Common myeloid progenitor, CD34-positive (primary cell): ENCODE measurements at regions not wholly inside any gene's neighbourhood (a gene's known extent, or its start where the extent isn't known, plus 50 kb on each side); places are given as distances from the start of the nearest gene placed in this dataset.
A peak's percentile ranks its signal among the peaks of the same experiment; 100 is the strongest.

Experiments used
- CTCF ChIA-PET: fragments of 350-600 bp; sonication (Branson Sonifier 250); formaldehyde crosslinking; loops from one replicate; lab custom pipeline; 2021; ENCODE audit warnings: antibody characterized with exemption; lab: Charles Lee
- POLR2A ChIA-PET: fragments of 350-600 bp; sonication (Branson Sonifier 250); formaldehyde crosslinking; loops from one replicate; lab custom pipeline; 2021; ENCODE audit warnings: antibody characterized with exemption; lab: Charles Lee
- DNase-seq, 3 donors: peaks; one replicate each; pipeline versions ENCODE4 v3.0.0 to v3.0.0-alpha.2; 2013
- H3K27ac ChIP-seq, 2 experiments: 1 replicate in 1 of 2; 2 replicates in 1 of 2; pipeline ENCODE4 v1.7.0; 2013; ENCODE audit warnings: inconsistent platforms in 2 of 2, low read length in 2 of 2, mild to moderate bottlenecking in 2 of 2, low read depth in 1 of 2, moderate library complexity in 1 of 2; ENCODE audit not compliant: severe bottlenecking in 2 of 2, insufficient read depth in 1 of 2, poor library complexity in 1 of 2
- H3K27me3 ChIP-seq, 5 experiments: replicated peaks in 2 of 5; 1 replicate in 3 of 5; 2 replicates in 2 of 5; pipeline versions ENCODE4 v1.6.1 to v1.7.0; 2013; ENCODE audit warnings: low read length in 4 of 5, mild to moderate bottlenecking in 2 of 5, moderate library complexity in 2 of 5, inconsistent platforms in 1 of 5; ENCODE audit not compliant: insufficient read depth in 5 of 5, control insufficient read depth in 4 of 5
- H3K36me3 ChIP-seq, 4 experiments: 1 replicate in 2 of 4; 2 replicates in 2 of 4; pipeline versions ENCODE4 v1.6.1 to v1.7.0; 2013; ENCODE audit warnings: low read length in 3 of 4, control low read depth in 1 of 4, mild to moderate bottlenecking in 1 of 4; ENCODE audit not compliant: control insufficient read depth in 4 of 4, insufficient read depth in 4 of 4
- H3K4me1 ChIP-seq, 4 experiments: 1 replicate in 3 of 4; 2 replicates in 1 of 4; pipeline versions ENCODE4 v1.6.1 to v1.7.1; 2013; ENCODE audit warnings: low read length in 3 of 4, mild to moderate bottlenecking in 3 of 4, control low read depth in 1 of 4, inconsistent platforms in 1 of 4, moderate library complexity in 1 of 4; ENCODE audit not compliant: control insufficient read depth in 4 of 4, insufficient read depth in 4 of 4; ENCODE audit errors: control extremely low read depth in 1 of 4
- H3K4me3 ChIP-seq, 7 experiments: 1 replicate in 4 of 7; 2 replicates in 3 of 7; pipeline versions ENCODE4 v1.5.1 to v1.7.0; 2013; ENCODE audit warnings: mild to moderate bottlenecking in 7 of 7, low read length in 6 of 7, moderate library complexity in 6 of 7, inconsistent platforms in 2 of 7, low read depth in 2 of 7, control low read depth in 1 of 7; ENCODE audit not compliant: insufficient read depth in 4 of 7, control insufficient read depth in 1 of 7; ENCODE audit errors: extremely low read depth in 1 of 7
- H3K9me3 ChIP-seq, 5 experiments: 1 replicate in 4 of 5; 2 replicates in 1 of 5; pipeline versions ENCODE4 v1.6.1 to v1.7.1; 2013; ENCODE audit warnings: low read length in 4 of 5, mild to moderate bottlenecking in 2 of 5, inconsistent platforms in 1 of 5, low read depth in 1 of 5, moderate library complexity in 1 of 5; ENCODE audit not compliant: control insufficient read depth in 4 of 5, insufficient read depth in 2 of 5; ENCODE audit errors: control extremely low read depth in 1 of 5
- WGBS: methylation state at CpG from one replicate; pipeline ENCODE4 v1.1.5; 2013; ENCODE audit not compliant: insufficient coverage; 5-methylcytosine and 5-hydroxymethylcytosine counted together

DNA sequence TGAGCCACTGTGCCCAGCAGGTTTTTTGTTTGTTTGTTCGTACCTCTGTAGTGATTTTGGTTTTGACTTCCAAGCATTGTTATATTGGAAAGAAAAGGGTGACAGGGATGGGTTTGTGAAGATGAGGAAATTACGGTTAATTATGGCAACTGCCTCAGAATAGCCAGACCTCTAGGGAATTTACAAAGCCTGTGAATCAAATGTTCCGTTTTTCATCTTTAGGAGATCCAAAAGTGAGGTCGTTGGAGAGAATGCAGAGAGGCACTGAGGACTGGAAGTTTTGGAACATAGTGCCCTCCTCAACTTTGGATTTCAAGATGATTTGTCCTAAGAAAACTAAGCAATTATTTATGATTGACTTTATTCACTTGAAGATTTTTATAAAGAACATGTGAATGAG is 54.5 kb upstream of the EVL start:
- H3K27ac ChIP-seq, result no peak overlapping the region
- peaks cover 0 to 6% (median 0%) of the 10 kb centered on the region in 4 experiments for H3K36me3 ChIP-seq
- no peak overlapping the region for H3K4me3 ChIP-seq
- POLR2A ChIA-PET, result no interaction called here
- CTCF ChIA-PET, result interaction anchor here (1.1 to 1.9 kb wide), 3 partner anchors 9 to 28 kb away, joined by 3 to 5 read pairs (median 4); no protein-coding TSS in a partner anchor
- DNase-seq, result no peak
- no peaks in the 10 kb centered on the region for H3K27me3 ChIP-seq
- 96% methylated on average over 3 of the region's 4 CpGs for WGBS
- peaks cover 3 to 29% (median 12%) of the 10 kb centered on the region in 4 experiments for H3K4me1 ChIP-seq
- H3K9me3 ChIP-seq, result no peaks in the 10 kb centered on the region

DNA sequence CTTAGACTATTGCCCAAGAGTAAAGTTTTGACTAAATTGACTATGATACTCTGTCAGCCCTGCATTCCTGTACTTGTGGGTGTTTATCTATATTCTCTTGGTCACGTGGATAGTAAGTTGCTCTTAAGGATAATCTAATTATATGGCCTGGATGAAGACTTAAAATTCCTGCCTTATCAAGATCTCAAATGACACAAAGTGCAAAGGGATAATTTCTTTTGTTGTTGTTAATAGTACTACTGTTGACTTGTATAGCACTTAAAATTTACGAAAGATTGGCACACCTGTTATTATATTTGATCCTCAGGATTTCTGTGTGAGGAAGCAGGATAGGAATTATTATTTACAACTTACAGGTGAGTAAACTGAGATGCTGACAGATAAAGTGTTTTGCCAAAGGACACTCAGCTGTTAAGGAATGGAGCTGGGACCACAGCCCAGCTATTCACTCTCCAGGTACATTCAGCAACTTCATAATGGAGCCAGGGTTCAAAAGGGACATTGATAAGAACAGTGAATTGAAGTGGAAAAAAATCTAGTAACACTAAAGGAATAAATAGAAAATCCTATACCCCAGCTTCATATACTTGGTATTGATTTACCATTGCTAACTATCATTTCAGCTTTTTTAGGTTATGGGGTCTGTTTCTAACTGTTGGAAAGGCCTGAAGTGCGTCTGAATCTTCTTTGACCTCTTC is 53.4 kb upstream of the EVL start:
- H3K36me3 ChIP-seq, result peaks cover 0 to 6% (median 0%) of the 10 kb centered on the region in 4 experiments
- DNase-seq, result no peak
- ChIA-PET CTCF (interaction anchor here (1.9 kb wide), 1 partner anchor 29 kb away, joined by 4 read pairs; no protein-coding TSS in a partner anchor), POLR2A (no interaction called here)
- WGBS, result 100% methylated on average over 3 of the region's 3 CpGs
- H3K4me1 ChIP-seq, result peaks cover 3 to 26% (median 11%) of the 10 kb centered on the region in 4 experiments
- H3K27me3 ChIP-seq, result no peaks in the 10 kb centered on the region
- no peak overlapping the region for H3K4me3 ChIP-seq
- H3K9me3 ChIP-seq, result no peaks in the 10 kb centered on the region
- H3K27ac ChIP-seq, result no peak overlapping the region

DNA sequence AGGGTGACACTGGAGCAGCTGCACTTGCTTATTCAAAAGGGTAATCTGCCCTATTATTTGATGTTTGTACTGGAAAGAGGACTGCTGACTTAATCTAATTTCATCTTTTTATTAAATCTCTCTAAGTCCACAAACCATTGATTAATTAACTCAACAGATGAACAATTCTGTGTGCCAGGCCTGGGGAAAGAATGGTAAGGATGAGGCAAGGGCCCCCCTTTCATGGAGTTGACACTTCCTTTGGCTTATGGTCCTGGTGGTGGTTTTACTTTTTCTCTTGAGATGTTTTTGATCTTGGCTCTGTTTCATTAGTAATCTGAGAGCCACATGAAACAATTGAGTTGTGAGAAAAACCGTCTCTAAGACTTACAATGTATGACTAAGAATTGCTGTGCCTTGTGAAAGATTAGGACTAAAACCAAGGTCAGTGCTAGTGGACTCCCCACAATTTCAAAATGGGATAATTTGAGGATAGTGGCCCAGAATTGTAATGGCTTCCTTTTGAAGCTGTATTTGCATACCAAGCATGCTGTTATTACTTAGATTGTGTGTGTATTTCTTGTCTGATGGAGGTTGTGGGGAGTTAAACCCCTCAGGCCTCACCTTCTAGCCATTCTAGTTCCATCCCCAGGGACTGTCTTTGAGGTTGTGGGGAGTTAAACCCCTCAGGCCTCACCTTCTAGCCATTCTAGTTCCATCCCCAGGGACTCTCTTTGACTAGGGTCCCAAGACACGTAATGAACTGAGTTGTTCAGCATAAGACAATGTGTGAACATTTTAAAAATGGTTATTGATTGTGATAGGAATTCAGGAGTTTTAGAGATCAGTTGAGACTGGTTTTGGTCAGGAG is 52.5 kb upstream of the EVL start:
- H3K36me3 ChIP-seq, result peaks cover 0 to 6% (median 0%) of the 10 kb centered on the region in 4 experiments
- CTCF ChIA-PET, result interaction anchor here (0.9 kb wide), 1 partner anchor 12 kb away, joined by 3 read pairs; no protein-coding TSS in a partner anchor
- no peak for DNase-seq
- H3K27me3 ChIP-seq, result no peaks in the 10 kb centered on the region
- POLR2A ChIA-PET, result no interaction called here
- H3K27ac ChIP-seq, result no peak overlapping the region
- peaks cover 0 to 18% (median 4%) of the 10 kb centered on the region in 4 experiments for H3K4me1 ChIP-seq
- no peaks in the 10 kb centered on the region for H3K9me3 ChIP-seq
- 100% methylated on average over 2 of the region's 2 CpGs for WGBS
- H3K4me3 ChIP-seq, result no peak overlapping the region

DNA sequence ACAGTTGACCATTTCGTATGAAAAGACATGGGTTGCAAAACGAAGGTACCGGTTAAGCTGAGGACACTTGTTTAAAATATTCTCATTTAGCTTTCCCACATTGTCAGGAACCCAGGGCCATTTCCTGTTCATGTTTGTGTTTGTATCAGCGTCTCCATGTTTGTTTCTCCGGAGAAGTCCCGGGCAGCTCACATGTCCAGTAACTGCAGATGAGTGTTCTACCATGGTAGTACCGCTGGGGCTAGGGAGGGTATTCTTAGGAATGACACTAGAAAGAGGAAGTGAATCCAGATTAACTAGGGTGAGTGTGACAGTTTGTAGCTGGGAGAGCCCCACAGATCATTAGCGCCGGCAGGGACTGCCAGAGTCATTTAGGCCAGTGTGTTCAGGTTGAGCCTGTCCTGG is 50.0 kb upstream of the EVL start:
- H3K4me1 ChIP-seq, result peaks cover 0 to 27% (median 9%) of the 10 kb centered on the region in 4 experiments
- WGBS, result 96% methylated on average over 8 of the region's 9 CpGs
- no peaks in the 10 kb centered on the region for H3K27me3 ChIP-seq
- H3K36me3 ChIP-seq, result peaks cover 0 to 6% (median 0%) of the 10 kb centered on the region in 4 experiments
- no peak overlapping the region for H3K27ac ChIP-seq
- DNase-seq, result peak in 2 of 3 donors; percentile 43 to 53
- ChIA-PET CTCF (interaction anchor here (1.0 to 1.5 kb wide), 3 partner anchors 10 to 93 kb away, joined by 3 to 8 read pairs (median 4); no protein-coding TSS in a partner anchor), POLR2A (no interaction called here)
- H3K9me3 ChIP-seq, result no peaks in the 10 kb centered on the region
- H3K4me3 ChIP-seq, result no peak overlapping the region
